GM21619 (cell line): ENCODE measurements at regions not wholly inside any gene's neighbourhood (a gene's known extent, or its start where the extent isn't known, plus 50 kb on each side); places are given as distances from the start of the nearest gene placed in this dataset.

Experiments used
- ATAC-seq: cut with Tn5 transposase; IDR thresholded peaks from one replicate; pipeline ENCODE4 v1.9.1; 2021; ENCODE audit not compliant: unreplicated experiment

- no peak for ATAC-seq
Measured at GRCh38 chr11:13062115-13062514, 53.0 kb downstream of the RASSF10 start.

DNA sequence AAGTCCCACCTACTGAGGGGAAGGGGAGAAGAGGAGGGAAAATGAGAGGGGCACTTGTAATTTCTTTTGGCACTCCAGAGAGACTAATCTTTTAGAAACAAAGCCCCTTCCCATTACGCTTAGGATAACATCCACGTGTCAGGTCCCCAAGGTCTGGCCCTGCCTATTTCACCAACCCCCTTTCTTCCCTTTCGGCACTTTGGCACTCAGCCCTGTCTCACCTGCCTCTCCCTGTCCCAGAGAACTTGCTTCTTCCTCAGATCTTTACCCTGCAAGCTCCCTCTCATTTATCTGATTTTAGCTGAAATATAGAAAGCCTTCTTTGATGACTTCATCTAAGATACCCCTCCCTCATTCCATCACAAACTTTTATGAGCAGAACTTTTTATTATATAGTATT, 55.5 kb downstream of the RASSF10 start:
- no peak for ATAC-seq

DNA sequence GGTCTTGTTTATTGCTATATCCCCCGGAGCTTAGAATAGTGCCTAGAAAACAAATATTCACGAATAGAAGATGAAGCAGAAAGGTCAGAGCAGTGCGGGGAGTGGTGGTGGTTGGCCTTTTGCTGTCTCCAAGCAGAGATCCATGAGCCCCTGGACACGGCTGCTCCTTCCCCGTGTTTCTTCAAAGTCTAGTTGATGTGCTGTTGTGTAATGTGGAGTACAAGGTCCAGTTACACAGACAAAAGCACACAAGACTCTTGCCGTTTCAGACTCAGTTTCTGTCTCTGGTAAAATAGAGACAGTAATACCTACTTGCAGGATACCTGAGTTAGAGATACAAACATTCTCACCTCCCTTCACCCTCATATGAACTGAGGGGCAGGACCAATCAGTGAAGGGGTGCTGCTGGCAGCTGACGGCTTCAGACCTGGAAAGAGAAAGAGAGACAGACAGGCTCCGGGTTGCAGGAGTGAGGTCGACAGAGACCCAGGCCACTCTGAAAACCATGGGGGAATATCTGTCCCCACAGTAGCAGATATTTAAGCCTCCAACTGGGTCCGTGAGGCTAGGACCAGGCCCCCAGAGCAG, 56.2 kb downstream of the RASSF10 start:
- no peak for ATAC-seq

GRCh38 chr11:13068211-13068610, 59.1 kb downstream of the RASSF10 start:
- no peak for ATAC-seq

GRCh38 chr11:13073119-13073981, 64.2 kb downstream of the RASSF10 start:
- ATAC-seq, result no peak

DNA sequence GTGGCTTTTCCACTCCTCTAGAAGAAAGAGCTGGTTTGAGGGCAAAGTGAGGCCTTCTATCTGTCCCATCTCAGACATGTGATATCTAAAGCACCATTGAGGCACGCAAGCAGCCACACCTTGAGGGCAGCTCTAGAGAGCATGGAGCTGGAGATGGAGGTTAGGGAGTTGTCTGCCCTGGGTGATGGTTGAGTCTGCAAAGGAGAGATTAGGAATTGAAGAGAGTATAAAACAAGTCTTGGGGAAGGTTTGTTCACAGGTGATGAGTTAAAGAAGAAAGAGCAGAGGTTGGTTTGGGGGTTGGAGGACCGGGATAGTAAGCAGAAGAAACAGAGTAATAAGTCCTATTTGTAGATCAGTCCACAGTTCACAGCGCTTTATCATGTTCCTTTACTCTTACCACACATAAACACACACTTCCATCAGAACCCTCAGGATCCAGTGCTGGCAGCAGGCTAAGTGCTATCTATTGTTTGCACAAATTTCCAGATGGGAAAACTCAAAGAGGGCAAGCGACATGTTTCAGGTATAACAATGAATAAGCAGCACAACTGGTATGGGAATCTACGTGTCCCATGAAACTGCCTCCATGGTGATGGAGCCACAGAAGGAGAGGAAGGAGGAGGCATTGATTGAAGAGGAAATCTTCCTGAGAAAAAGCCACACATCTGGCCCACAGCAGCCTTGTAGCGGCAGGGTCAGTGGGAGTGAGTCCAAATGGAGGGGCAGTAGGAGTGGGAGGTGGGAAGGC, 65.8 kb downstream of the RASSF10 start:
- no peak for ATAC-seq

- no peak for ATAC-seq
Measured at GRCh38 chr11:13076961-13077360, 67.8 kb downstream of the RASSF10 start.

- ATAC-seq, result no peak
Measured at GRCh38 chr11:13080861-13081260, 71.7 kb downstream of the RASSF10 start.

DNA sequence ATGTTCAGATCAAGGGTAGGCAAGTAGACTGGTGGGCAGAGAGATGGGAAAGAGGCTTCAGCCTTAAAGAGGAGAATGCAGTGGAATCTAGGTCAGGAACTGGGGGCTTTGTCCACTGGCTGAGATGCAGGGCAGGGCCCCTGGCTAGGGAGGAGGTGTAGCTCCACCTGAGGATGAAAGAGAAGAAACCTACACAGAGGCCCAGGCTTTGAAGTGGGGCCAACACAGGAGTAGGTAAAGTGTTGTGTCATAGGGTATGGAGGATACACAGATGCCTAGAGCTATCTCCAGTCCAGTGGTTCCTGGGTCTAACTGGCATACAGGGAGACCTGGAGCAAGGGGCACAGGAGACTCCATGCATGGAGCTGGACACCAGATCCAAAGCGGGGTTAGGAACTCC, 73.5 kb downstream of the RASSF10 start:
- ATAC-seq, result no peak

- ATAC-seq, result no peak
Measured at GRCh38 chr11:13090228-13090708, 81.2 kb downstream of the RASSF10 start.

GRCh38 chr11:13091373-13091772, 82.3 kb downstream of the RASSF10 start:
- no peak for ATAC-seq

GRCh38 chr11:13091804-13092203, 82.7 kb downstream of the RASSF10 start:
- no peak for ATAC-seq

GRCh38 chr11:13094930-13095687, 86.0 kb downstream of the RASSF10 start:
- ATAC-seq, result no peak

GRCh38 chr11:13098063-13098462, 88.9 kb downstream of the RASSF10 start:
- ATAC-seq, result no peak

GRCh38 chr11:13098616-13099289, 89.6 kb downstream of the RASSF10 start:
- ATAC-seq, result no peak

DNA sequence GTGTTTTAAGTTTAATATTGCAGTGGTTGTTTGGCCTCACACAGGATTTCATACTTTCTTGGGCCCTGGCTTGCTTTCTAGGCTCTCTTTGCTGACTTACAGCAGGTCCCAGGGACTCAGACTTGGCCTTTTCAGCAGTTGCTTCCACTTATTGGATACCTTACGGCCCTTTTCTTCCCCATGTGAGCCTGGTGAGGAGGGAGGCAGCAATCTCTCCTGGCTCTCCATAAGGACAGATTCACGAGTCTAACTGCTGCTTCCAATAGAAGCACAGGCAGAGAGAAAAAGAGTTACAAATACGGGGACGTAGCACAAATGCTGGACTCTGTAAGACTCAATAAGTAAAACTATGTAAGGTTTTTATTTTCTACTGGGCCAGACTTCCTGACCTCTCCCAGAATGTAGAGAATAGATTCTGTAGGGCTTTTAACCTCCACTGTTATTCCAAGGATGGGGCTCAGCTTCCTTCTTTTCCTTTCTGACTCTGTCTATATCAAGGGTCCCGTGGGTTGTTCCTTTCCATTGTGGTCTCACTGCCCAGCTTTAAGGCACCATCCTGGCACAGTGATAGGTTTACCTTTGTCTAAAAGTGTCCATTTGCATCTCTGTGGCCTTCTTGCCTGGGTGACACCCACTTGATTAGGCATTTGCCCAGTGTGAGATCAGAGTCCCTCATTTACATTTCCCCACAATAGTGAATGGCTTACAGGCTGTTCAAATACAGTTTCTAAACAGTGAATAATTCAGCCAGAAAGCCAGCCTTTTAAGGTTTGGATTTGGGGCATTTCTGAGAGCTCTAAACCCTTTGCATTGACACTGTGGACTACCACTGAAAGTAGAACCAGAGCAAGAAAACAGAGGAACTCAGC, 92.8 kb downstream of the RASSF10 start:
- ATAC-seq, result peak; percentile 47

- no peak for ATAC-seq
Measured at GRCh38 chr11:13102513-13102840, 93.4 kb downstream of the RASSF10 start.

GRCh38 chr11:13102865-13103539, 93.9 kb downstream of the RASSF10 start:
- ATAC-seq, result no peak

DNA sequence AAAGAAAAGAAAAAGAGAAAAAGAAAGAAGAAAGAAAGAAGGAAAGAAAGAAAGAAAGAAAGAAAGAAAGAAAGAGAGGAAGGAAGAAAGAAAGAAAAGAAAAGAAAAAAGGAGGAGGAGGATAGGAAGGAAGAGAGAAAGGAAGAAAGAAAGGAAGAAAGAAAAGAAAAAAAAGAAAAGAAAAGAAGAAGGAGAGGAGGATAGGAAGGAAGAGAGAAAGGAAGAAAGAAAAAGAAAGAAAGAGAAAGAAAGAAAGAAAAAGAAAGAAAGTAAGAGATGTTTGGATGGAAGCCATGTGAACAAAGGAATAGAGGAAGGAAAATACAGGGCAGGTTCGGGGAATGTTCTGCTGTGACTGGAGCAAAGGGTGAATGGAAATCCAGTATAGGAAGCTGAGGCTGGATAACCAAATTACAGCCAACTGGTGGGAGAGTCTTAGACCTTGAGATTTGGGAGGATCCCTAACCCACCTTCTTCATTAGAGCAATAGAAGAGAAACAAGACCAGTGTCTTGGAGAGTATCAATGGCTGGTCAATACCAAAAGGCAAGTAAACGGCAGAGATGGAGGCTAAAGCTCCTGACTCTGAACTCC, 94.9 kb downstream of the RASSF10 start:
- ATAC-seq, result no peak
